Activated CD4-positive, alpha-beta memory T cell treated with anti-CD3 and anti-CD28 coated beads, Interleukin-2, amount 10 ng/mL, durations not matched to agents 7 days and 5 days (primary cell): ENCODE measurements at regions not wholly inside any gene's neighbourhood (a gene's known extent, or its start where the extent isn't known, plus 50 kb on each side); places are given as distances from the start of the nearest gene placed in this dataset.
A peak's percentile ranks its signal among the peaks of the same experiment; 100 is the strongest.

Experiments
- CTCF ChIA-PET: fragments of 350-600 bp; sonication (Branson Sonifier 250); formaldehyde crosslinking; loops from one replicate; lab custom pipeline; 2021; ENCODE audit warnings: antibody characterized with exemption, inconsistent platforms; lab: Charles Lee
- POLR2A ChIA-PET: fragments of 350-600 bp; sonication (Branson Sonifier 250); formaldehyde crosslinking; loops from one replicate; lab custom pipeline; 2021; ENCODE audit warnings: antibody characterized with exemption; lab: Charles Lee
- DNase-seq: peaks from one replicate; pipeline ENCODE4 v3.0.0-alpha.2; 2020
- H3K27ac Mint-ChIP-seq: one replicate; pipeline ENCODE4 v1.8.0; 2021; ENCODE audit warnings: mild to moderate bottlenecking, mixed read lengths
- H3K27me3 Mint-ChIP-seq: one replicate; pipeline ENCODE4 v1.8.0; 2021; ENCODE audit warnings: mixed read lengths
- H3K36me3 Mint-ChIP-seq: one replicate; pipeline ENCODE4 v1.8.0; 2021; ENCODE audit warnings: low read depth, mixed read lengths
- H3K4me1 Mint-ChIP-seq: one replicate; pipeline ENCODE4 v1.8.0; 2021; ENCODE audit warnings: mixed read lengths
- H3K4me3 Mint-ChIP-seq: one replicate; pipeline ENCODE4 v1.8.0; 2021; ENCODE audit warnings: mild to moderate bottlenecking, mixed read lengths
- H3K9me3 Mint-ChIP-seq: one replicate; pipeline ENCODE4 v1.8.0; 2021; ENCODE audit warnings: mixed read lengths

DNA sequence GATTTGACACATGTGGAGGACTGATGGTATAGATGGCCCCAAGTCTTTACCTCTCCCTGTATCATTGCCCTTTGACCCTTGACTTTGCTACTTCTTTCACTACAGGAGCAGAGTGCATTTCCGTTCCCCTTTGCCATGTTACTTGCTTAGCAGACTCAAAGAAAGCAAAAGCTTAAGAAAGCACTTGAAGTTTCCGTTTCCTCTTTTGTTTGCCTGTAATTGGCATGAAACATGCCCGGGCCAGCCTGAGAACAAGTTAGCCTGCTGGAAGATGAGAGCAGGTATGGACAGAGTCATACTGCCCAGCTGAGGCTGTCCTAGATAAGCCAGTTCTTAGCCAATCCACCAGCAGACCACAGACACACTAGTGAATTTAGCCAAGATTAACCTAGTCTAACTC, 206.0 kb downstream of the BCOR start:
- Mint-ChIP-seq H3K4me3 (no peak overlapping the region), H3K36me3 (no peaks in the 10 kb centered on the region), H3K27me3 (no peaks in the 10 kb centered on the region), H3K27ac (peak overlapping the region; percentile 47), H3K9me3 (no peaks in the 10 kb centered on the region), H3K4me1 (peaks cover 14% of the 10 kb centered on the region)
- POLR2A ChIA-PET: interaction anchor here (0.8 to 1.0 kb wide), 2 partner anchors 31 to 36 kb away, joined by 3 read pairs; no protein-coding TSS in a partner anchor
- DNase-seq: no peak
- CTCF ChIA-PET: no interaction called here

DNA sequence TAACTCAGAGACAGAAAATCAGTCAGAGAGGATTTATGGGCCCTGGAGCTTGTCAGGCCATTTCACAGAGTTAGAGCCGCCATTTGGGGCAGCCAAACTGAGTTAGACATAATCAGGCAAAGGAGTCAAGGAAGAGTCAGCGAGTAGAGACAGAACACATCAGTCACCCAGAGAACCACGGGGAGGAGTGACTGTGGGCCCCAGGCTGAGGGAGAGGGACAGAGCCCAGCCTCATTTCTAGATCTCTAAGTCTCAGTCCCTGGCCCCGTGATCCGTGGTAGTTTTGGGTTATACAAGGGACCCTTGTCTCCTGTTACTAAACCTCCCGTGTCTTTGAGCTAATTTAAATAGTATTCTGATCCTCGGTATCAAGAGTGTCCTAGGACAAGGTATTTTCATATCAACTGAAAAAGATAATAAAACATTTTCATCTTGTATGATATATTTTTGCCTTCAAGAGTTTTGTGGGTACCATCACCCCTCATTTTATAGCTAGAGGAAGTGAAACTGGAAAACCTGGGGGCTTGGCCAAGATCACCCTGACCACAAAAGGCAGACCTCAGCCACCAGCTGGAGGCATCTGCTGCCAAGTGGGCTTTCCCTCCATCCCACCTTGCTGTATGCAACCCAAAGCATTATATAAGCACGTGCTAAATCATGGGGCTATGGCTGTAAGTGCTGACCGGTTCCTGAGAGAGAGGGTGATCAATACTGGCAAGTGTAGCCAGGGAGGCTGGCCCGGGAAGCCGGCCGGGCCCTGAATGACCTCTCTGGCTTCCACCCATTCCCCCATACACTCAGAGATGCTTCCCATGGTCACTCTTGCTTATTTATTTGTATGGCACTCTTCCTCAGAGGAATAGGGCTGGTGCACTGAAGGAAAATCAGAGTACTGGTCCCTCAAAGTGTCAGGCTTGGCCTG, 204.1 kb downstream of the BCOR start:
- ChIA-PET CTCF (no interaction called here), POLR2A (no interaction called here)
- H3K4me1 Mint-ChIP-seq: peaks cover 14% of the 10 kb centered on the region
- H3K27me3 Mint-ChIP-seq: no peaks in the 10 kb centered on the region
- no peak for DNase-seq
- no peak overlapping the region for H3K4me3 Mint-ChIP-seq
- H3K27ac Mint-ChIP-seq: no peak overlapping the region
- H3K36me3 Mint-ChIP-seq: no peaks in the 10 kb centered on the region
- no peaks in the 10 kb centered on the region for H3K9me3 Mint-ChIP-seq

DNA sequence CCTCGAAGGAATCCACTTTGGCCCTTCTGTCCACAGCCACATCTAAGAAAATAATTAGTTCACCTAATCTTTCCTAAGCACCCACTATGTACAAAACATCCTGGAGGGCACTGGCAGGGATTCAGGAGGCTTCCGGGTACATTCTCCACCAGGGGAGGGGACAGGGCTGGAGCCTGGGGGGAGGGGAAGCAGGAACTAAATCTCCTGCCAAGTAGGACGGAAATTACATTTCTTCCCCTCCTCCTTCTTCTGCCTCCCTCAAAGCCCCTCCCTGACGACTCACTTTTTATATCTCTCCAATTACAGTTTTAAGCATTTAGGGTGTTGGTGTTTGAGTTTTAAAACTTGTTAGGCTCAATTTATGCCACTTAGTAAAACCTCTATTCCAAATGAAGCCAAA, 203.1 kb downstream of the BCOR start:
- H3K27ac Mint-ChIP-seq: no peak overlapping the region
- no peak for DNase-seq
- H3K4me3 Mint-ChIP-seq: no peak overlapping the region
- no peaks in the 10 kb centered on the region for H3K27me3 Mint-ChIP-seq
- ChIA-PET POLR2A (no interaction called here), CTCF (no interaction called here)
- no peaks in the 10 kb centered on the region for H3K9me3 Mint-ChIP-seq
- H3K36me3 Mint-ChIP-seq: no peaks in the 10 kb centered on the region
- peaks cover 14% of the 10 kb centered on the region for H3K4me1 Mint-ChIP-seq

DNA sequence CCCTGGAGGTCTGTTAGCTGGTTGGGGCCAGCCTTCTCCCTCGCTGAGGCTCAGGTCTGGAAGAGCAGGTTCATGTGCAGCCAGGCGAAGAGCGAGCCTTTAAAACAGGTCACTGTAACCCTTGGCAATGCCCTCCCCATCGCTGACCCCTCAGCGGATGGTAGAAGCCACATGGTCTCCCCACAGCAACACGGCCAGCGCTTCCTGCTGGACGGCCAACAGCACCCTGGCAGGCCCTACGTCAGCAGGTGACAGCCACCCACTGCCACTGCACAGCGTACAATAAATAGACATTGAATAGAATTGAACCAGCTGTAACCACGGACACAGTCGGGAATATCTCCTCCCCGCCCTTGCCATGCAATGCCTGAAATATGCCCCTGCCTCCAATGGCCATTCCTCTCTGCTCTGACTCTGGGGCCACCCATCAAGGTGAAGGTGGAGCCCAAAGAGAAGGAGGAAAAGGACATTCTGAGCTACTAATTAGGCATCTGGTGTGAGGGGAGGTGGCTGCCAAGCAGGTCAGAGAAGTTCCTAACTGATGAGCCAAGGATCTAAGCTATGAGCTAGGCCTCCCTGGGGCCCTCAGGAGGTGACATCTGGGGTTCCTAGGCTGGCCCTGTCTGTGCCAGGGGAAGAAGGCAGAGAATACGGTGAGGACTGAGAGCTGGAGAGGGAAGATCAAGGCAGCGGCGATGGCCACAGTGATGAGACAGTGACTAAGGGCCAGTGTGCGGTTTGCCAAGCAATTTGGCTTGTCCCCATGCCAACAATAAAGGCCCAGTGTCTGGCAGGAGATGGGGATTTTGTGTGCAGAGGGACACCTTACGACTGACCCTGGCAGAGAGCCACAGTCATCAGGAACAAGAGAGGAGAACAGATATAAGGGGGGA, 202.3 kb downstream of the BCOR start:
- H3K4me3 Mint-ChIP-seq: no peak overlapping the region
- ChIA-PET CTCF (interaction anchor here (0.5 kb wide), 1 partner anchor 85 kb away, joined by 3 read pairs; no protein-coding TSS in a partner anchor), POLR2A (no interaction called here)
- H3K4me1 Mint-ChIP-seq: peaks cover 14% of the 10 kb centered on the region
- H3K27me3 Mint-ChIP-seq: no peaks in the 10 kb centered on the region
- H3K36me3 Mint-ChIP-seq: no peaks in the 10 kb centered on the region
- no peaks in the 10 kb centered on the region for H3K9me3 Mint-ChIP-seq
- no peak for DNase-seq
- H3K27ac Mint-ChIP-seq: no peak overlapping the region

DNA sequence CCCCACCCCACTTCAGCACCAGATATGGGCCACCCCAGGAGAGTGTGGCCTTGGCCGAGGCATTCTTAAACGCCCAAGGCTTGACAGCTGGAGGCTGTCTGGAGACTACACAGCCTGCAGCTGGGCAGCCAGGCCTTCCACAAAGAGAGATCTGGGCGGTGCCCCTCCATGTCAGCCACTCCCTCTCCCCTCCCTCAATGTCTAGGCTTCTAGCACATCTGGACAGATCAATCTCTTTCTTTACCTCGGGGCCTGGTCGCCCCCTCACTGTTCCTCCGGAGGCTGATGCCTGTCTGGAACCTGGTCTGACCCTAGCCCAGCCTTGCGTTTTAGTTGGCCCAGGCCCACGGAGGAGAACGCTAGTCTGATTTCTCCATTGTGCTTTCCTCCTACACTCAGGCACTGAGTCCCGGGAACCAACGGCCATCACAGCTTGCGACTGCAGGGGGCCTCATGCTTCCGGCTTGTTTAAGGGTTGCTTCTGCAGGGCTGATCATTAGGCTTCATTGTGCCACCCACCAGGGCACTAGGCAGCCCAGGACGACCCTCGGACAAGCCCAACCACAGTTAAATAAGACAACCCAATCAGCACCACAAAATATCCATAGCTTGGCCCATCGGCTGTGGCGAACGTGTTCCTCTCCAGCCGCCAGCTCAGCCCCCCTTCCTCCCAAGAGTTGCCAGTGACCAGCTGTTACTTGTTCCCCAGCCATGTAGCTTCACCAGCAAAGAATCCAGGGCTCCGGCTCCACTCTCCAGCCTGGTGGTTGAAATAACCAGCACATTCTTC, 200.6 kb downstream of the BCOR start:
- Mint-ChIP-seq H3K27me3 (peaks cover 2% of the 10 kb centered on the region), H3K9me3 (no peaks in the 10 kb centered on the region), H3K36me3 (no peaks in the 10 kb centered on the region), H3K27ac (no peak overlapping the region), H3K4me1 (peaks cover 5% of the 10 kb centered on the region), H3K4me3 (no peak overlapping the region)
- ChIA-PET POLR2A (no interaction called here), CTCF (no interaction called here)
- DNase-seq: no peak

DNA sequence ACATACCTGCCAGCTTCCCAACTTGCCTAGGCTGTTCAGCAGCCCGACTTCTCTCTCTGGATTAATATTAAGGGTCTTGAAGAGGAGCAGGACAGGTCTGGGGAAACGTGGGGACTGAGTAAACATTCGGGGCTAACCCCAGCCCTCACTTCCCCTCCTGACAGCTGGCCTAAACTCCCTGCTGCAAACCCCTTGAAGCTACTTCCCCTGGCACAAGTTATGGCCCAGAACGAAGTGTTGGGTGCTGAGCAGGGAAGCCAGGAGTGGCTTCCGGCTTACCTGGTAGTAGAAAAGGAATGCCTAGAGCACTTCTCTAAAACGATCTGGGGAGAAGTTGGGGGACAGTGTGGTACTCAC, 200.0 kb downstream of the BCOR start:
- CTCF ChIA-PET: no interaction called here
- DNase-seq: no peak
- POLR2A ChIA-PET: no interaction called here
- H3K9me3 Mint-ChIP-seq: no peaks in the 10 kb centered on the region
- H3K27ac Mint-ChIP-seq: no peak overlapping the region
- no peak overlapping the region for H3K4me3 Mint-ChIP-seq
- peaks cover 5% of the 10 kb centered on the region for H3K4me1 Mint-ChIP-seq
- peaks cover 2% of the 10 kb centered on the region for H3K27me3 Mint-ChIP-seq
- no peaks in the 10 kb centered on the region for H3K36me3 Mint-ChIP-seq

DNA sequence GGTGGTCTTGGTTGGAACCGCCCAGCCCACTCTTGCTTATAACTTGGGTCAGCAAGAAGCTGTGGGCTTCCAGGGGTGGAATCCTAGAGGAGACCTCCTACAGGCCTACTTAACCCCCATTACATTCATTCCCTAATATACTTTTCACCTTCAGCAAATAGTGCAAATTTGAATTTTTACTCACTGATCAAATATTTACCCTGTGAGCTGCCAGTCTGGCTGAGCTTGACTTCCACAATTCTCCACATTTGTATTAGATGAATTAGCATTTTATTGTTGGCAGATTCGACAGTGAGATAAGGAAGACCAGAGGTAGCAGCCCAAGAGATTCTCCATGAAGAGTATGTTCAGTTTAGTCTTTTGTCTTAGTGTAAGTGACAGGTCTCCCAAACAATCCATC, 199.6 kb downstream of the BCOR start:
- peaks cover 7% of the 10 kb centered on the region for H3K4me1 Mint-ChIP-seq
- POLR2A ChIA-PET: no interaction called here
- H3K36me3 Mint-ChIP-seq: no peaks in the 10 kb centered on the region
- peaks cover 2% of the 10 kb centered on the region for H3K27me3 Mint-ChIP-seq
- H3K9me3 Mint-ChIP-seq: no peaks in the 10 kb centered on the region
- H3K4me3 Mint-ChIP-seq: no peak overlapping the region
- CTCF ChIA-PET: no interaction called here
- no peak for DNase-seq
- no peak overlapping the region for H3K27ac Mint-ChIP-seq

DNA sequence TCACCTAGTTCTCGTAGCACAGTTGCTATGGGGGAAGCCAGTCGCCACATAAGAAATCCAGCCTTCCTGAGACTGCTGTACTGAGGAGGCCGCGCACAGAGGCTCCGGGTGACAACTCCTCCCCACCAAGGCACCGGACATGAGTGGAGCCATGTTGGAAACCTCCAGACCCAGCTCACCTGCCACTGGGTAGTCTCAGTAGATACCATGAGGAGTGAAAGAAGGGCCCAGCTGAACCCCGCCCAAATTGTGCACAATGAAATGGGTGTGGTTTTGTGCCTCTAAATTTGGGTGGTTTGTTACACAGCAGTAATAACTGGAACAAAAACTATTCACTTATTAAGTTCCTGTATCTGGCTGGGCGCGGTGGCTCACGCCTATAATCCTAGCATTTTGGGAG, 198.7 kb downstream of the BCOR start:
- H3K4me3 Mint-ChIP-seq: no peak overlapping the region
- DNase-seq: no peak
- H3K27ac Mint-ChIP-seq: no peak overlapping the region

DNA sequence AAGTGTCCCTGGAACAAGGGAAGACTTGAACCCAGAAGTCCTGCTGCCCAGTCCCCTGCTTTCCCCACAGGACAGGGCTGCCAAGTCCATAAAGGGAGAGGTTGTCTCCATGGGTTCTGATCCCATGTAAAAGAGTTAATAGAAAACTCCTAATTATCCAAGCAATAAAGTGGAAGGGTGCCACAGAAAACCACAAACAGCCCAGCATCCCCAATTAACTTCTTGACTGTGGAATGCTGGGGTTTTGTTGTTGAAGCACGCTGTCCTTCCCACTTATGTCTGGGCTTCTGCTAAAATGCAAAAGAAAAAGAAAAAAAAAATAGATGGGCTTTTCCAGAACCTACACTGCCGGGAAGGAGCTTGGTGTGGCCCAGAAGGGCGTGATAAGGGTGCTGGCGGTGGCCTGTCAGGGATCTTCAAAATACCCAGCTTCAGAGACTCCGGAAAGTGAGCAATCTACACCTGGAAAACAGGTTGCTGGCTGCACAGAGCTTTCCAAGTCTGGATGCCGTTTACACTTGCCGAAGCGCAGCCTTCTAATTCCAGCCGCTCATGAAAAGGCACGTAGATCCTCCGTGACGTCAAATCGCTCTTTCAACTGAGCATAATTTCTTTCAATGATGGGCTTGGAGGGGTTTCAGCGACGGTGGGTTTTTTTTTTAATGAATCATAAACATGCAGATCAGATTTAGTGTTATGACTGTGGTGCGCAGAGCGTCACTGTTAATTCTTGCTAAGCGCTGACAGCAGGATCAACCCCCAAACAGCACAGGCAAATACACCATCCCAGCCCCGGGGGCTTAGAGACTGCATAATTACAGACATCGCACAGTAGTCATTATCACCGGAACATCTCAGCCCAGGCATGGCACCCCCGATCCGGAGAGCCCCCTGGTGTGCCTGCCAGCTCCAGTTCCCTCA, 197.6 kb downstream of the BCOR start:
- POLR2A ChIA-PET: no interaction called here
- CTCF ChIA-PET: no interaction called here
- no peak for DNase-seq
- peaks cover 10% of the 10 kb centered on the region for H3K4me1 Mint-ChIP-seq
- H3K36me3 Mint-ChIP-seq: no peaks in the 10 kb centered on the region
- no peaks in the 10 kb centered on the region for H3K9me3 Mint-ChIP-seq
- no peak overlapping the region for H3K27ac Mint-ChIP-seq
- no peak overlapping the region for H3K4me3 Mint-ChIP-seq
- peaks cover 2% of the 10 kb centered on the region for H3K27me3 Mint-ChIP-seq

More for the DNA sequence above, 198.7 kb downstream of the BCOR start:
- Mint-ChIP-seq H3K36me3 (no peaks in the 10 kb centered on the region), H3K9me3 (no peaks in the 10 kb centered on the region), H3K27me3 (peaks cover 2% of the 10 kb centered on the region), H3K4me1 (peaks cover 8% of the 10 kb centered on the region)
- ChIA-PET CTCF (no interaction called here), POLR2A (no interaction called here)

DNA sequence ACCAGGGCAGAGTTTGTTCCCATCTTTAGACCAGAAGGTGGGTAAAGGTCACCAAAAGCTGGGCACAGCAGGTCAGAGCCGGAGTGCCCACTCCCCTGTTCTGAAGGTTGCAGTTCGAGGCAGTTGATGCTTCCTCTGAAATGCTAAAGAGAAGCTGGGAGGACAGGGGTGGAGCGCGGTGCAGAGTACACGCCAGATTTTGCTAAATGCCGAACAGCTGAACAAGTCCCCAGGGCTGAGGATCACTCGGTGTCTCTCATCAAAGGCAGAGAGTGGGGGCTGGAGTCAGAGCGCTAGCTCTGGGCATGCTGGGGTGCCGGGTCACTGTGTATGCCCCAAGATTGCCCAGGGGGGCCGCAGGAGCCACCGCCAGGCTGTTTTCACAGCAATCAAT, 197.0 kb downstream of the BCOR start:
- Mint-ChIP-seq H3K4me3 (no peak overlapping the region), H3K36me3 (no peaks in the 10 kb centered on the region), H3K4me1 (peaks cover 10% of the 10 kb centered on the region), H3K27me3 (peaks cover 2% of the 10 kb centered on the region), H3K27ac (no peak overlapping the region), H3K9me3 (no peaks in the 10 kb centered on the region)
- ChIA-PET CTCF (no interaction called here), POLR2A (no interaction called here)
- DNase-seq: no peak

DNA sequence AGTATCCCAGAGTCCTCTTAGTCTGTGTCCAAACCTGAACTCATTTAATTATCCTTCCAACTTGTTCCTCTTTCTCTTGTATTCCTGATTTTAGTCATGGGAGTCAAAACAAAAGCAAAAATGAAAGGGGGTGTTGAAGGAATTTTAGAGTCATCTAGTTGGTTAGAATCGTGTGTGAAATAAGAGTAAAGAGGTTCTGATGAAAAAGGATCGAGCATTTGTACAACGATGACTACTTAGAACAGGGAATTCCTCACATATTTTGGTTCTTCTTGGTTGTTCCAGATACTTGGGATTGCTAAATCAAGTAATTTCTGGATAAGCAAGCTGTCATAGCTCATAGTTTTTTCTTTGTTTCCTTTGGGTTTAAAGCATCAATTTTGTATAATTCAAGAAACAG, 194.4 kb downstream of the BCOR start:
- POLR2A ChIA-PET: no interaction called here
- Mint-ChIP-seq H3K4me1 (peaks cover 10% of the 10 kb centered on the region), H3K9me3 (no peaks in the 10 kb centered on the region), H3K27ac (no peak overlapping the region), H3K27me3 (peaks cover 2% of the 10 kb centered on the region), H3K4me3 (no peak overlapping the region), H3K36me3 (no peaks in the 10 kb centered on the region)
- CTCF ChIA-PET: no interaction called here
- no peak for DNase-seq

DNA sequence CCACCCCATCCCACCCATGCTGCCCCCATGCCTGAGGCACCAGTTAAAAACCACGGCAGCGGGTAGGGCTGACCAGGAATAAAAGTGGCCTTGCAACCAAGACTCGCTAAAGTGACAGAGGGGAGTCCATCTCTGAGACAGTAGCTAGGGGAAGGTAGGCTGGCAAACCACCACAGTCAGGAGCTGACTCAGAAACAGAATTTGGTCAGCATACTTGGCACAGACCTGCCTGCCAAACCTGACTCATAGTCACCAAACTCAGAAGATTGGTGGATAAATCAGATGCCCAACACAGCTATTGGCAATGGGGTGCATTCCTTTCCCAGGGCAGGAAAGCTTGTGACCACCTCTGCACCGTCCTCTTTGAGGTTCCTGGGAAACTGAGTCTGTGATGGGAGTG, 193.8 kb downstream of the BCOR start:
- H3K27me3 Mint-ChIP-seq: peaks cover 2% of the 10 kb centered on the region
- CTCF ChIA-PET: no interaction called here

More for the DNA sequence above, 193.8 kb downstream of the BCOR start:
- peak; percentile 17 for DNase-seq
- no peak overlapping the region for H3K4me3 Mint-ChIP-seq
- H3K36me3 Mint-ChIP-seq: no peaks in the 10 kb centered on the region
- peaks cover 10% of the 10 kb centered on the region for H3K4me1 Mint-ChIP-seq
- H3K27ac Mint-ChIP-seq: no peak overlapping the region
- POLR2A ChIA-PET: no interaction called here
- no peaks in the 10 kb centered on the region for H3K9me3 Mint-ChIP-seq
